GM10266 (cell line): ENCODE measurements at regions not wholly inside any gene's neighbourhood (a gene's known extent, or its start where the extent isn't known, plus 50 kb on each side); places are given as distances from the start of the nearest gene placed in this dataset.

Source experiments
- DNase-seq: peaks from one replicate; pipeline ENCODE4 v3.0.0; 2012; ENCODE audit errors: extremely low spot score
- CTCF ChIP-seq: IDR thresholded peaks from 2 replicates; pipeline ENCODE4 v1.5.1; 2012; ENCODE audit warnings: mild to moderate bottlenecking, low read depth; ENCODE audit not compliant: control insufficient read depth, insufficient read depth; ENCODE audit errors: missing control alignments

GRCh38 chr22:48331691-48332220, 1495.9 kb downstream of the BRD1 start:
- TF ChIP-seq CTCF, result no peak
- no peak for DNase-seq

GRCh38 chr22:48331266-48331665, 1496.4 kb downstream of the BRD1 start:
- TF ChIP-seq CTCF, result no peak
- DNase-seq, result no peak

GRCh38 chr22:48327721-48328120, 1500.0 kb downstream of the BRD1 start:
- no peak for TF ChIP-seq CTCF

GRCh38 chr22:48323746-48324145, 1503.9 kb downstream of the BRD1 start:
- no peak for DNase-seq
- no peak for TF ChIP-seq CTCF

More at GRCh38 chr22:48327721-48328120, 1500.0 kb downstream of the BRD1 start:
- no peak for DNase-seq

- DNase-seq, result no peak
- TF ChIP-seq CTCF, result no peak
Measured at GRCh38 chr22:48322907-48323306, 1504.8 kb downstream of the BRD1 start.

- DNase-seq, result no peak
- TF ChIP-seq CTCF, result no peak
Measured at GRCh38 chr22:48321986-48322545, 1505.6 kb downstream of the BRD1 start.

- DNase-seq, result no peak
- TF ChIP-seq CTCF, result no peak
Measured at GRCh38 chr22:48320683-48321451, 1506.8 kb downstream of the BRD1 start.
